GM21737 (cell line): ENCODE measurements at regions not wholly inside any gene's neighbourhood (a gene's known extent, or its start where the extent isn't known, plus 50 kb on each side); places are given as distances from the start of the nearest gene placed in this dataset.
"Not testable (repeated sequence)": the region's sequence is repeated elsewhere in the genome, so short reads cannot be mapped to it uniquely, and the experiment has no call there.

ENCODE experiments used
- ATAC-seq: cut with Tn5 transposase; IDR thresholded peaks from one replicate; pipeline ENCODE4 v1.9.1; 2021; ENCODE audit warnings: mild to moderate bottlenecking, moderate library complexity; ENCODE audit not compliant: unreplicated experiment

DNA sequence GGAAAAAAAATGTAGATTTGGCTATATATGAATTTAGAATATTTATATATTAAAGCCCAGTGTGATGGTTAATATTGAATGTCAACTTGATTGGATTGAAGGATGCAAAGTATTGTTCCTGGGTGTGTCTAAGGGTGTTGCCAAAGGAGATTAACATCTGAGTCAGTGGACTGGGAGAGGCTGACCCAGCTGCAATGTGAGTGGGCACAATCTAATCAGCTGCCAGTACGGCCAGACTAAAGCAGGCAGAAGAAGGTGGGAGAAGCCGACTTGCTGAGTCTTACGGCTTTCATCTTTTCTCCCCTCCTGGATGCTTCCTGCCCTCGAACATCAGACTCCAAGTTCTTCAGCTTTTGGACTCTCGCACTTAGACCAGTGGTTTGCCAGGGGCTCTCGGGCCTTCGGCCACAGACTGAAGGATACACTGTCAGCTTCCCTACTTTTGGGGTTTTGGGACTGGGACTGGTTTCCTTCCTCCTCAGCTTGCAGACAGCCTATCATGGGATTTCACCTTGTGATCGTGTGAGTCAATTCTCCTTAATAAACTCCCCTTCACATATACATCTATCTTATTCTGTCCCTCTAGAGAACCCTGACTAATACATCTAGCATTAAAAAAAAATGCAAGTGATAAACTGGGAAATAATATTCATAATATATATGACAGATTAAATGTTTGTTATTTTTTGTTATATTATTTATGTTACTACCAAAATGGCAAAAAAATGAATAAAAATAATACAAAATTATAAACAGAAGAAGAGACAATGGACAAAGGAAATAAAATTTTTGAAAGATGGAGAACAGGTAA is 122.4 kb downstream of the DLEU7 start:
- no peak for ATAC-seq

DNA sequence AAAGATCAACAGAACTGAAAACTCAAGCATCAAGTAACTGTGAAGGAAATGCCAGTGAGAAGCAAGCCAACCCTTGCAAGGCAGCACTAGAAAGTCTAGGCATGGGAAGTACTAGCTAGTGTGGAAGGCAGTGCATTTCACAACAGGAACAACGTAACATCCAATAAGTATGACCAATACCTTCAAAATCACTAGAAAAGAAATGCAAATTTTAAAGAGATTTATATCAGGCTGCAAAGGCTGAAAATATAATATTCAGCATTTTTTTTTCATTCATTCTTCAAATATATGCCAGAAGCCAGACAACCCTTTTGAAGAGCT is 121.9 kb downstream of the DLEU7 start:
- ATAC-seq: no peak

DNA sequence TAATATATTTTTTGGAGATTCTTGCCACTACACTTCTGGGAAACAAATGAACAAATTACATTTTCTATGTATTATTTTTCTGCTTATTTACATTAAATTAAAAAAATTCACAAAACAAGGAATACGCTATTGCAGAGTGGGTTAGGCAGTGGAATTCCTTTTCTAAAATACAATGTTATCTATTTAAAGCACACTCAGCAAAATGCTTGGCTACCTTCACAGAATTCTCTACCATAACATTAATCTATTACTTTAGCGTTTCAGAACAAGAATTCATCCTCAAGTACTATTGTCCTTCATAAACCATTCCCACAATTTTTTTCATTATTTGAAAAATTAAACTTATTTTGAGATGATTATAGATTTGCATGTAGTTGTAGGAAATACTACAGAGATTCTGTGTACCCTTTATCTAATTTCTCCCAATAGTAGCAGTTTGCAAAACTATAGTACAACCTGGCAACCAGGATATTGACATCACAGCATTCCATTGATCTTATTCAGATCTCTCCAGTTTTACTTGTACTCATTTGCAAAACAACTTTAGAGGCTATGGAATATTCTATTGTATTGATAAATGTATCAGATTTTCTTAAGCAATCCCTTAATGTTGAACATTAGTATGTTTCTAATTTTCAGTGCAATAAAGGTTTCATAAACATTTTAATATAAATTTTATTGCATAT is 120.9 kb downstream of the DLEU7 start:
- no peak for ATAC-seq

DNA sequence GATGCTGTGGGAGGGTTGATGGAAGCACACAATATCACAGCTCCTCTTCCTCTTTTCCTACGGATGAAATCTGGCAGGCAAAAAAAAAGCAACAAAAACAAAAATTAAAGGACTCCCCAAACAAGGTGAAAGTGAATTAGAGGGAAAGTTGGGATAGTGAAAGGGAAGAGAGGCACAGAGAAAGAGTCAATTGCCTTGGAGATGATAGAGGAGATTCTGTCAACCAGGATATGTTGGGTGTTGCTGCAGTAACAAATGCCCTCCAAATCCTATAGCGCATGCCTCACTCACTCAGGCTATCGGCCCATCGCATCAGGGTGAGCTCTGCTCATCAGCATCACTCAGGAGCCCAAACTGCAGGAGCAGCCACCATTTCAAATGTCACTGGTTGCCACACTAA is 119.1 kb downstream of the DLEU7 start:
- ATAC-seq: no peak

DNA sequence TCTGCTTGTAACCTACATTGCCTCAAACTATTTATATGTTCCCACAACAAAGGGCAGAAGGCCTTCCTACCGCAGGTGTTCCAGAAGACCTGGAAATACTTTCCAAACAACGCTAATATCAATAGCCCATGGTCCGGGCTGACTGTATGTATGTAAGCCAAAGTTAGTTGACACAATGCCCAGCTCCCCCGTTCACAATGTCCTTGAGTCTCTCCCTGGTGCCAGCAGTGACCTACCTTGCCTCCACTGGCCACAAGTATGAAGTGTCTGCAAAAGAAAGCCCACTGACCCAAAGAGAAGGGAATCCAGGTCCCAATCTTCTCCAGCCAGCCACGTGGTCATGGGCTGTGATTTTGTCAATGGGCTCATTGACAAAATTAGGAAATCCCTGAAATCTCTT is 118.6 kb downstream of the DLEU7 start:
- ATAC-seq: no peak

DNA sequence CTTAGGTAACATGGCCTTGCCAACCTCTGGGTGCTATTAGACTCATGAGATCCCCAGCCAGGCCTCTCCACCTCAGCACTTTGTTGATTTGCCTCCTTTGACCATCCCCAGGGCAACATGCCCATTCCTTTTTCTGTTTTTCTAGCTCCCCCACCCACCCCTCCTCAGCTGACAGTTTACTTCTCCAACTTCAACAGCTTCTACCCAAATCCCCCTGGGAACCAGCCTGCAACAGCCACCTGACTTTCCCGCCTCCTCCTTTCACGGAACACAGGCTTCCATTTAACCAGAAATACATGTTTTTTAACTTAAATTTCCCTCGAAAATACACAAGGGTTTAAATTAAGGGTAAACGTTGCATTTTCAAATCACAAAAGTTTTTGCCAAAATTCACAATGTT is 117.3 kb downstream of the DLEU7 start:
- ATAC-seq: no peak

DNA sequence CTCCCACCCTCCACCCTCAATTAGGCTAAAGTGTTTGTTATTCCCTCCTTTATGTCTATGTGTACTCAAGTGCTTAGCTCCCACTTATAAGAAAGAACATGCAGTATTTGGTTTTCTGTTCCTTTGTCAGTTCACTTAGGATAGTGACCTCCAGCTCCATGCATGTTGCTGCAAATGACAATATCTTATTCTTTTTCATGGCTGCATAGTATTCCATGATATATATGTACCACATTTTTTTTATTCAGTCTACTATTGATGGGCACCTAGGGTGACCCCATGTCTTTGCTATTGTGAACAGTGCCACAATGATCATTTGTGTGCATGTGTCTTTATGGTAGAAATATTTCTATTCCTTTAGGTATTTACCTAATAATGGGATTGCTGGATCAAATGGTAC is 114.3 kb downstream of the DLEU7 start:
- ATAC-seq: no peak

DNA sequence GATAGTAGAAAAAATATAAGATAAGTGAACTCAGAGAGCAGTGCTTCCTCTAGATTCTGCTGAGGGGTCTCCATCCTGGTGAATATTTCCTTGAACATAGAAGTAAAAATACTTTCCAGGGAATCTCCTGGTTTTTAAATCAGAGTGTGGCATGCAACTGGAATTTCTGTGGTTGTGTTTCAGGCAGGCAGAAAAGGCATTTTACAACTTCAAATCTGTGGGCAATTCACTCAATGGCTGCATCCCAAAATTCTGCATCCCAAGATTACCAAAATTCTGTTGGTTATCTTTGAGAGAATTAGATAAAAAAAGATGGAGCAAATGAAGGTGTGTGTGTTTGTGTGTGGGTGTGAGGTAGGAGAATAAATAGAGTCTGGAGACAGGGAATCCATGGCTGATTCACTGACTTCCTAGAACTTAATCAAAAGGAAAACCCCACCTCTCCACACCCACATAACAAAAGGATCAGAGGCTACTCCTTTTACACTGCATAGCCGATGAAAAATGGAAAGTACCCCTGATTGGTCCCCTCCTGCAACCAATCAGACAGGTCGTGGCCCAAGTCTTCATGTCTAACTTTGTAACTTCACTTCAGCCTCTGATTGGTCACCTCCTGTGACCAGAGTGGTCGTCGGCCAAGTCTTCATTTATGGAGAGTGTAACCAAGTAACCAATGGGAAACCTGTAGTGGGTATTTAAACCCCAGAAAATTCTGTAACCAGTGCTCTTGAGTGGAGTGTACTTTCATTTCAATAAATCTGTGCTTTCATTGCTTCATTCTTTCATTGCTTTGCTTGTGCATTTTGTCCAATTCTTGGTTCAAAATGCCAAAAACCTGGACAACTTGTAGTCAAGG is 112.8 kb downstream of the DLEU7 start:
- no peak for ATAC-seq

DNA sequence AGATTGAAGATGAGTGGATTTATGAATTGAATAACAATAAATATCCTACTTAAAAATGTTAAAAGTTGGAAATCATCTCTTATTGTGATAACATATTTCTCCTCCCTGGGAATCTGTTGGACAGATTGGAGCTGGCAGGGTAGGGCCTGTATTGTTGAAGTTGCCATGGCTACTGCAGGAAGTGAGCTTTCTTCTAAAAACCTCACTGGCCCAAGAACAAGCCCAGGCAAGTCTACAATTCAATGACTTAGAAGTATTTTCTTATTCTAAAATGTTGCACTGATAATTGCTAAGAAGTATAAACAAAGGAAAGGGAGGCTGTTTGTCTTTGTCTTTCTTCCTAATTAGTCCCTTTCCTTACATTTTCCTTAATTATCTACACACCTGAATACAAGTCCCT is 112.1 kb downstream of the DLEU7 start:
- ATAC-seq: no peak

DNA sequence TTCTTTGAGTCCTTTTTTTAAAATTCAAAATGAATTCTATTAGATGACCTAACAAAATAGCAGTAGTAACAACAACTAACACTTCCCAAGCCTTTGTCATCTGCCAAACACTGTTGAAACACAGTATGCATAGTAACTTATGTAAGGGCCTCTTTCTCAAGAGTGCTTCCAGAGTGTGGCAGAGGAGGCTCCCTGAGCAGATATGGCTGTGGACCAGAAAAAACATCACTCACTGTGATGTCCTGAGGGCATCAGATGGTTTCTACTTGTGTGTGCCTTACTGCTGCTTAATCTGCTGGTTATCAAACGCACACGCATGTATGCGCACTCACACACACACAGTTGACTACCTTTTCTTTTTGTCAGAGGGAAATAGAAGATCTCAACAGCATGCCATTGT is 110.8 kb downstream of the DLEU7 start:
- no peak for ATAC-seq

DNA sequence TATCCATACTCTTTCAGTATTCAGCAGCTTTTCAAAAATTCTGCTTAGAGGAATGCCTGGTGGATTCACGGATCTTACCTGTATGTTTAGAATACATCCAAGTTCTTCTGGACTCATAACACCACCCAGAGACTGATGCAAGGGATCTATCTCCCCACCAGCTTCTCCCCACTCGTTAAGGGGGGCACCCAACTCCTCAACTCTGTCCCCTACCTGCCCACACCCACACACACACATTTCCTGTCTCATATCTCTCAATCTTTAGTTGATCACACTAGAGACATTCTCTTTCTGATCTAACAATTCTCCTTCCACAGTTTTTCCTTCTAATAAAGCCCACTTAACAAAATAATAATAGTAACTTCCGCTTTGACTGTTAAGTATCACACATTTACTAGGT is 110.1 kb downstream of the DLEU7 start:
- no peak for ATAC-seq

DNA sequence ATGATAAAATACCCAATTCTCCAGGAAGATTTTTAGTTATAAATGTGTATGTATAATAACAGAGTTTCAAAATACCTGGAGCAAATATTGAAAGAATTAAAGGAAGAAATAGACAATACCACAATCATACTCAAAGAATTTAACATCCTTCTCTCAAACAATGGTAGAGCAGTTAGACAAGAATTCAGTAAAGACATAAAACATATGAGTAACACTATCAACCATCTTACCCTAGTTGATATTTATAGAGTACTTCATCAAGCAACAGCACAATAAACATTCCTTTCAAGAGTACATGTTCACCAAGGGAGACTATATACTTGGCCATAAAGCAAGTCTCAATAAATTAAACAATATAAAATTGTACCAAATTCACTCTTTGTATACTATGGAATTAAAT is 108.4 kb downstream of the DLEU7 start:
- ATAC-seq: no peak

DNA sequence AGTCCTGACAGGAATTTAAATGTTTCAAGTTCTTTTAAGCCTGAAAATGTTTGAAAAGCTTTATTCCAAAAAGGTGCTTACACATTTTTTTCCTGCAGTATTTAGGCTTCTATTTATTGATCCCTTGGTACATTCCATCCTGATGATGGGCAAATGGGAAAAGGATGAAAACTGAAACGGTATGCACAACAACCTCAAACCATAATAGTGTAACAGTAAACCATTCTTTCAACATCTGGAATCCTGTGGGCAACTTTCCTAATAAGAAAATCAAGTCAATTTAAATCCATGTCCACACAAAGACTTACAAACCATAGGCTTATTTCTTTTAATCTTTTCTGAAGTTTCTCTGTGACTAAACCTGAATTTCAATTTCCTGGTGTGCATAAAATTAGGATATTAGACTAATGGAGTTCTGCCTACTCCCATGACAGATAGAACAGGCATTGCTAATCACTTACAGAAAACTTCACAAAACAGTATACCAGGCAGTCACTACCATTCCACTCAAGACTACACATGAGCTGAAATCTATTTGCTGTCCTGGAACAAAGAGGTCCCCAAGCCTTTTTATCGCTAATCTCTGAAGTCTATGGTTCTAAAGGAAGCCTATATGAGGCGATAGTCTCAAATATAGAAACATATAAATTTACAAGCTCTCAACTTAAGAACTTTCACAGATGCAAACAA is 103.3 kb downstream of the DLEU7 start:
- no peak for ATAC-seq

DNA sequence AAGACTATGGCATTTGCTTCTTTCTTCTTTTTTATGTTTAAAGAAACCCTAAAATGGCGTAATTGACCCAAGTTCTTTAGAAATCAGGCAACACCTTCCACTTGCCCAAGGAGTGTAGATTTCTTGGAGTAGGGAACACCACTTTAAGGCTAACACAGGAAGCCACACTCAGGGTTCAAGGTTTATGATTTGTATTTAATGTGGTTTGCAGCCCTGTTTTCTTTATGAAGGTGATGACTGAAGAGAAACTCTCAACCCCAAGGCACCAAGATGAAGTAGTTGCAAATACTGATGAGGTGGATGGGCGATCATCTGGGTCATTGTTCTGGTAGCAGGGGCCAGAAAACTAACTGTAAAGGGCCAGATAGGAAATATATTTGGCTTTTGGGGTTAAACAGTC is 101.1 kb downstream of the DLEU7 start:
- no peak for ATAC-seq

DNA sequence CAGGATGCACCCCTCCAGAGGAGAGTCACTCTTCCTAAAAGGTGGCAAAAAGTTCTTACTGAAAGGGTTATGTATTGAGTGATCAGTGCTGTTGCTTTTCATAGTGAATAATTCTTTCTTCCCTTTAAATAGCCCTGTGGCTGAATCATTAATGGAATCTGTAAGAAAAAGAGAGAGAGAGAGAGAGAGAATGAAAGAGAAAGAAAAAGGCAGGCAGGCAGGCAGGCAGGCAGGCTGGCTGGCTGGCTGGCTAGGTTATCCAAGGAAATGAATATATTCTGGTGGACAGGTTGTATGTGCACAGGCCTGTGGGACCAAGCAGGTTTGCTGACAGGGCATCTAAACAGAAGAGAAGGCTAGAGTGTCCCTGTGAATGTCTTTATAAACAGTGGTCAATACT is 100.5 kb downstream of the DLEU7 start:
- ATAC-seq: no peak

DNA sequence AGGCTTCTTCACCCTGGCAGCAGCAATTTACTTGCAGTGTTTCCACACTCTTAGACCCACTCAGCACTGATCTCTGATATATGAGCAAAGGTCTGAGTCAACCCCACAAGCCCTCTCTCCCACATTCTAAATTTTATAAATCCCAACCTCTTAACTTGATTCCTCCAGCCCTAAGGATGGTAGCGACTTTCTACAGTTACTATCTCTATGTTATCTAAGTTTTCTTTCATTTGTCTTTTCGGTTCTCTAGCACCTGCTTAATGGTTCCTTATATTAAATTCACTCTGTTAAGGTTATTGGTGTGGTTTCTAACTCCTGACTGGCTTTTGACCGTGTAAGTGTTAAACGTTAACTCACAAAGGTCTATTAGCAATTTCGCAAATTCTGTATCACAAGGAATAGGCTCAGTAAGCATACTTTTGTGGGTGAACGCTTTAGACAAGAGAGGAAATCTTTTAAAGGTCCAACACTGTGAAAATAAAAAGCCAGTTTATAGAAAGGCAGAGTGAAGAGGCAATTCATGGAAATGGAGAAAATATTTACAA is 99.3 kb downstream of the DLEU7 start:
- no peak for ATAC-seq

DNA sequence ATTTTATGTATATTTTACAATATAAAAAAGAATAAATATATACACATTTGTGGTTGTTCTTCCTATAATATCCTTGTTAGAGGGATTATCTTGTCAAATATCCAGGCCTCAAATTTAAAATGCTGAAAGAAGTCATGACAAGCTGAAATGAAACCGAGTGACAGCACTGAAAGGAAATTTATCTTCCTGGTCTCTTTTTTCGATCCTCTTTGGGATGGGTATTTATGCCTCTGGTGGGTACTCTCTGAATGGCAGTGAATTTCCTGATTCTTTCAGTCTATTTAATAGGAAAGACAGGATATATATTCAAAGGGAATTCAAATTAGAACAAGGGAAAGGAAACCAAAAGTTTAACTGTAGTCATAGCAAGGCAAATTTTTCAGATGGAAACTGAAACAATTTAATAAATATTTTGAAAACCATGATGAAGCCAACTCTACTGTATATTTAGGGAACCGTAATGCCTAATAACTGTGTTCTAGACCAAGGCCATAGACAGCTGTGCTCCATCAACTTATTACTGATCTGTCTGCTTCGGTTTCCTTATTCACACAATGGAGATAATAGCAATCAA is 97.9 kb downstream of the DLEU7 start:
- no peak for ATAC-seq

DNA sequence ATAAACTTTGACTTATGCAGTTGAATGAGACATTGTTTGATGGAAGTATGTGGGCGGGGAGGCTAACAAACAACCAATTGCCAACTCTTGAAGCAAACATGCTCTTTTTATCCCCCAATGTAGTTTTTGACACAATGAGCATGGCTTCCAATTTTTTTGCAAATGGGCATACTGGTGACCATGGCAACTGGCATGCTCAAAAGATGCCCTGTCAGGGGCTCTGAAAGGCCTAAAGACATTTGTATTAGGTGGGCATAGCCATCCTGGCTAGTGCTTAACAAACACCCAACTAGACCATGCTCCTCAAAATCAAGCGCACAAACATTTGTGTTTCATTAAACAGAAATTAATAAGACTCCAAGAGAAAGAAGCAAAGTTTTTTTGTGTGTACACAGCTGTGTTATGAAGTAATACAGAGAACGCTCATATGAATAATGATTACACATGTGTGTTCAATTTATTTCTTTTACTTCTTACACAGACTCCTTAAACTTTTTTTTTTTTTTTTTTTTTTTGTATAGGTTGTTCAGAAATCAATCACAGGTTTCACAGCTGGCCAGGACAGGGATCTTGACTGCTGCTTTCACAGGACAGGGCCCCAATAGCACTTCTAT is 95.6 kb downstream of the DLEU7 start:
- no peak for ATAC-seq

DNA sequence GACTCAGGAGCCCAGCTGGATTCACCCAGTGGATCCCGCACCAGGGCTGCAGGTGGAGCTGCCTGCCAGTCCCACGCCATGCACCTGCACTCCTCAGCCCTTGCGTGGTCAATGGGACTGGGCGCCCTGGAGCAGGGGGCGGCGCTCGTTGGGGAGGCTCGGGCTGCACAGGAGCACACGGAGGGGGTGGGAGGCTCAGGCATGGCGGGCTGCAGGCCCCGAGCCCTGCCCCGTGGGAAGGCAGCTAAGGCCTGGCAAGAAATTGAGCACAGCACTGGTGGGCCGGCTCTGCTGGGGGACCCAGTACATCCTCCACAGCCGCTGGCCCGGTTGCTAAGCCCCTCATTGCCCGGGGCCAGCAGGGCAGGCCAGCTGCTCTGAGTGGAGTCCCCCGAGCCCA is 90.3 kb downstream of the DLEU7 start:
- not testable (repeated sequence) for ATAC-seq
